NCI-H1417 treated with DMSO at 0.1 percent for 48 hours (cell line): ENCODE measurements at regions not wholly inside any gene's neighbourhood (a gene's known extent, or its start where the extent isn't known, plus 50 kb on each side); places are given as distances from the start of the nearest gene placed in this dataset.

Experiments
- DNase-seq: peaks from one replicate; lab custom pipeline; 2025; lab: John Stamatoyannopoulos, UW

DNA sequence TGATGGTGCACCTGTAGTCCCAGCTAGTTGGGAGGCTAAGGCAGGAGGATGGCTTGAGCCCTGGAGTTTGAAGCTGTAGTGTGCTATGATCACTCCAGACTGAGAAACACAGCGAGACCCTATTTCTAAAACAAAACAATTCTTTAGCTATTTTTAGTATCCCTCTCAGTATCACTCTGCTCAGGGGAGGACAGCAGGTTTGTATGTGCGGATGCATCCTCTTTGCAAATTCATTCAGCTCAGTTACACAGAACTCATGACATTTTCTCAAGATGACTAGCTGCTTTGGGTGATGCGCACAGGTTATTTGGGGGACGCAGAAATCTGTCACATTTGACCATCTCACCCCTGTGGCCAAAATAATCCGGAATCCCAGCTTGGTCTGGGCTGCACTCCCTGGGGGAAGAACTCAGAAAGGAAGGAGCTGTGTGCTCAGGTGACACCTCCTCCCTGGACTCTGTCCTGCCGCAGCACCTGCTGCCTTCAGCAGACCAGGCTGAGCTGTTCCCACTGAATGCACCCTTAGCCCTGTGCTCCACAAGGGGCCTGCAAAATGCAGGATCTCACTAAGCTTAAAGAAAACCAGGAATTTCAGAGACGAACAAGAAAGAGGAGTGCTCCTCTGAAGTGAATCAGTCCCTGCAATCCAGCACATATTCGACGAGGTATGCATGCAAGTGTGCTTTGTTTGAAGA, 89.5 kb upstream of the PGBD5 start:
- no peak for DNase-seq

DNA sequence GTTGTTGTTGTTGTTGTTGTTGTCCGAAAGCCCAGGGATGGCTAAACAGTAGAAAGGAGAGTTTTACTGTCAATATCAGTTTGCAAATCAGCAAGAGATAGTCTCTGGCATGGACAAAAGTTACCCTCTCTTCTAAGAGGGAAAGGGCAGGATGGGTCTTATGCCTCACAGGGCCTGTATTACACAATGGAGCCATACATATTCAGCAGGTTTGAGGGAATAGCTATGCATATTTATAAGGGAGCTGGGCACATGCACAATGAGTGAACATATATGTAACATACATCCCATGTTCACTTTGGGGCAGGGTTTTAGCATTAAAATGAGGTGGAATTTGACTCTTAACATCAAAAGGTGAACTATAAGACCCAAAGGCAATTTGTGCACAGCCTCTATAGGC, 84.4 kb upstream of the PGBD5 start:
- DNase-seq, result no peak

DNA sequence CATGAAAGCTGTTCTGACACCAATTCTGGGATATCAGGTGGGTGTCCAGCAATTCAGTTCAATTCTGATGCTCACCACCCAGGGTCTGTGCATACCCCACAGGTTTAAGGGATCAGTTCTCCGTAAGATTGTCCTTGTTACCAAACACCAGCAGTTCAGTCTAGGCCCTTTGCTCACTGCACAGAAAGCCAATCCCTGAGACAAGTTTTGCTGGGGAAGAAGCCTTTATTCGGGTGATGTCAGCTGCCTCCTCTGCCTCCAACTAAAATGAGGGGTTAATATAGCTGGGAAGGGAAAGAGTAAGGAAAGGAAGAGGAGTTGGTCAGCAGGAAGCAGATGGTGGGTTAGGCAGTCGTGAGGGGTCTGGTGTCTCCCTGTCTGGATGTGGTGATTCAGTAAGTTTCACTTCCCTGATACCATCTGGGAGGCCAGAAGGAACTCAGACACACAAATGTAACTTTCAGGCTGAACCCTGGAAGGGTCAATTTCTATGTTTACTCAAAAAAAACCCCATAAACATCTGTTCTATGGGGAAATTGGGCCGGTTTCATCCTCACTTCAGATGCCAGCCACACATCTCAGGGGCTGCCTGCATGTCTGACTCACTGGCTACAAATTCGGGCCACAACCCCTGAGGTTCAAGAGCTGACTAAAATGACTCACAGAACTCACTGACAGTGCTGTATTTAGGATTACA, 83.3 kb upstream of the PGBD5 start:
- DNase-seq, result no peak

DNA sequence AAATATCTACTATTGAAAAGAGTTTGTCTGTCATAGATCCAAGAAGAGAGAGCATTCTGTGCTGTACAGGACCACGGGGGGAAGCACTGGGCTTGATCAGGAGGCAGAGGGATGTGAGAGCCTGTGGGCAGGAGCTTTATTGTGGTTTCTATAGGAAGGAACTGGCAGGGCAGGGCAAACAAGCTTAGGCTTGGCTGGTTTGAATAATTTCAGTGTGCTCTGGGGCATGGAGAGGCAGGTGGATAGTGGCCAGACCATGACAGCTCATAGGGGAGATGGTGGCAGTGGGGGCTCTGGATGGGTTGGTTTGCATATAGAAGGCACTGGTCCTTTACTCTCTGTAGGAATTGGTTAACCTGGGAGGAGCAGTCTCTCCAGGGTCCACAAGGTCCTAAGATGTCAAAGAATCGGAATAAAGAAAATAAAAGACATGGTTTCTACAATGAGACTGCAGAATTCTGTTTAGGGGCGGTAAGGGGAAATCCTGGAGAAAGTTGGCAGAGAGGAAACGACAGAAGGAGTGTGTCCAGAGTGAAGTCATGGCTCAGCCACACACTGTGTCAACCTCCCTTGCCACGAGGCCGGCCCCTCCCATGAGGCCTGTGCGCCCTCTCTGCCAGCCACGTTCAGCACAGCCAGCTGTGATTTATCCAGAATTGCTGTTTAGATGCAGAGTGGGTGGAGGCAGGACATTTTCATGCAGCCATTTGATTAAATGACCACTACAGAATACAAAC, 81.7 kb upstream of the PGBD5 start:
- no peak for DNase-seq

DNA sequence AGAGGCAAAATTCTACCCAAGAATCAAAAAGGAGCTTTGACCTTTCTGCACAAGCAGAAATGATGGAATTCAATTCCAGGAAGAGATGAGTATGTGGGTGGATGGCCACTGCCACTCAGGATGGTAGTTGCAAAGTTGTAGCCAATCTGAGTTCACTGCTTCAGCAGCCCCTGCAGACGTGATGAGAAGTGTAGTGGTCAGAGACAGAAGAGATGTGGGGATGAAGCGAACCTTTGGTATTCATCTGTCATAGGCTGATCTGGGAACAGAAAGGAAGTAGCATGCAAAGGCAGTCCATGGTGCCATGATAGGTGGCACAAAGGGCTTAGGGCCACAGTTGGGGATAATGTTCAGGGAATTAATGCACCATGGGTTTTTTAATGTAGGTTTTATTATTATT, 81.1 kb upstream of the PGBD5 start:
- no peak for DNase-seq

DNA sequence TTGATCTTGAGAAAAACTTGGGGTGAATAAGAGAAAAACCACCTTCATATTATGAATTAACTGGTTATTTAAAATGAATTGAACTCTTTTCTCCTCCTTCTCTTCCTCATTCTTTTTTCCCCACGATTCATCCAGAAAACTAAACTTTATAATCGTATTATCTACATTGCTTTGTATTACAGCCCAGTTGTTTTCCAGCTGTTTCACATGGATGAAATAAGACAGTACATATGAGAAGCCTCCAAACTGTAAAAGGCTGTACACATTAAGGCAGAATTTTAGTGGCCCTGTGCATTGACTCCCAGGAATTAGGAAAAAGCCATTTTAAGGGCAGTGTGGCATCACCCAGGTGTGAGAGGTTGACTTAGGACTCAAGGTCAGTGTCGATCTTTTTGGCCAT, 80.3 kb upstream of the PGBD5 start:
- no peak for DNase-seq

DNA sequence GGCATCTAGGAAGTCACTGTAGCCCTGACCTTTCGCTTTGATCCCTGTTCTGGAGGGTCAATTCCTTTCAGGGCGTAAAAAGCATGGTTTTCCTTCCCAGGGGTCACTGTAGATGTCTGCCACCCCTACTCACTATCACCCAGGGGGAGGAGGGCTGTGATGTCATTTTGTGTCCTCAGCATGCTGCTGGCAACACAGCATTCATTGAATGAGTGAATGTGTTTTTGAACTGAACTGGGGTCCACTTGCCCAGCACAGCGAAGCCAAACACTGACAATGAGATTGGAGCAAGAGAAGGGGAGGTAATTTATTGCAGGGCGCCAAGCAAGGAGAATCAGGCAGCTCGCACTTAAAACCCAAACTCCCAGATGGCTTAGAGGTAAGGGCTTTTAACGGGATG, 78.2 kb upstream of the PGBD5 start:
- no peak for DNase-seq

DNA sequence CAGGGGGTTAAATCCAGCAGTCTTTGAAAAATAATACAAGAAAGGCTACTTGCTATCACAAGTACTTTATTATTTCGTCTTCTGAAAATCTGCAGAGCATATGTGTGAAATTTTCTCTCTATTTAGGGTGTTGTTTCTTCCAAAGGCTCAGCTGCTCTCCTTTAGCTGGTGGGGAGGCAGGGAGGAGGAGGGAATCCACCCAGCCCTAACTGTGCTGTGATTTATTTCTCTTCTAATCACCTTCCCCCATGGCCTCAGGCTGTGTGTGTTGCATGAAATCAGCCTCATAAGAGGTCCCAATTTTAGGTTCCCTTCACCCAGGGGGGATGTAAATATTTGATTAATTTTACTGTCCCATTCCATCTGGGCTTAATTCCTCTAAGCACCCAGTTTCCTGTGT, 77.6 kb upstream of the PGBD5 start:
- DNase-seq, result no peak

DNA sequence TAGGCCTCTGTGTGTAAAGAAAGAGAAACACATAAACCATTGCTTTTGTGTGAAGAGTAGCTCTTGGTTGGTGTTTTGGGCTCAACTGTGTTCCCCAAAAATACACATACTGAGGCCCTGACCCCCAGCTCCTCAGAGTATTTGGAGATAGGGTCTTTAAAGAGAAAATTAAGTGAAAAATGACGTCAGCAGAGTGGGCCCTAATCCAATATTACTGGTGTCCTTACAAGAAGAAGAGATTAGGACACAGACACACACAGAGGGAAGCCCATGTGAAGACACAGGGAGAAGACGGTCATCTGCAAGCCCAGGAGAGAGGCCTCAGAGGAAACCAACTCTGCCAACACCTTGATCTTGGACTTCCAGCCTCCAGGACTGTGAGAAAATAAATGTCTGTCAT, 76.9 kb upstream of the PGBD5 start:
- no peak for DNase-seq

DNA sequence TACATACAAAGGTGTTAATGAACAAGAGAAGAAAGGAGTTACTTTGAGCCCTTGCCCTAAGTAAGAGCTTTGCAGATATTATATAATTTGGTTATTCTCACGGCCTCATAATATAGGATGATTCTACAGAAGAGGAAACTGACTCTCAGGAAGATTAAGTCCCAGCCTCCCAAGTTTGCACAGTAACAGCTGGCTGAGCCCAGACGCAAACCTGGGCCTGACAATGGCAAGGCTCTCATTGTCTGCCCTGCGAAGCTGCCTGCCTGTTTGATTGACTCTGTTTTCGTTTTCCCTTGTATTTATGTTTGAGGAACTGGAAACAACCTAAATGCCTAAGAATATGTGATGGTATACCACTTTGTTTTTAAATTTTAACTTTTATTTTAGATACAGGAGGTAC, 76.2 kb upstream of the PGBD5 start:
- no peak for DNase-seq

DNA sequence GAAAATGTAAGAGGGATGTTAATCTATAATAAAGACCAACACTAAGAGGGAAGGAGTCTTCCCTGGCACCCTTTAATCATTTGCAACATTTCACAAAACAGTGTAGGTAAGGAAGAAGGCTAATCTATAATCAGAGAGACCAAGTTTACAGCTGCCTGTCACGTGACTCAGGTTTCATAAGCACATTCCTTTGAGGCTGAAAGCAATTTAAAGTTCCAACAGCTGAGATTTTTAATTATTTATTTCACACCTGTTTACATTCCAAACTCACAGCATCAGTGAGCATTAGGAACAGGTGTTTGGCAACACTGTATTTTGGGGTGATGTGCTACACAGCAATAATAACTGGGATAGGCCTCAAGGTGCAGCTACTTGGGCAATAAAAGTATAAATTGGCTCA, 75.7 kb upstream of the PGBD5 start:
- no peak for DNase-seq

DNA sequence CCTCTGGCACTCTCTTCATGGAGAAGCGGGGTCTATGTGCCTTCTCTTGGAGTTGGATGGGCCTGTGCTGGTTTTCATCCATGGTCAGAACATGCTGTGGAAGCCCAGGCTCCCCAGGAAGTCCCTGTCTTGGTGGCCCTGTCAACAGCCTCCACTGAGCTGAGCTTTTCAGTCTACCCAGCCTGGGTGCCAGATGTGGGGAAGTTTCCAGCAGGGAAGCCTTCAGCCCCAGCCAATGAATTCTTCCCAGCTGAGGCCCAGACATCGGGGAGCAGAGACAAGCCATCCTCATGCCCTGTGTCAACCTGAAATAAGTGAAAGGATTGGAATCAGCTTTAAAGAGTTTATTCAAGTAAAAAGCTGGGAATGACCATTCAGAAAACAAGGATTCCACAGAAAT, 75.1 kb upstream of the PGBD5 start:
- DNase-seq, result no peak

DNA sequence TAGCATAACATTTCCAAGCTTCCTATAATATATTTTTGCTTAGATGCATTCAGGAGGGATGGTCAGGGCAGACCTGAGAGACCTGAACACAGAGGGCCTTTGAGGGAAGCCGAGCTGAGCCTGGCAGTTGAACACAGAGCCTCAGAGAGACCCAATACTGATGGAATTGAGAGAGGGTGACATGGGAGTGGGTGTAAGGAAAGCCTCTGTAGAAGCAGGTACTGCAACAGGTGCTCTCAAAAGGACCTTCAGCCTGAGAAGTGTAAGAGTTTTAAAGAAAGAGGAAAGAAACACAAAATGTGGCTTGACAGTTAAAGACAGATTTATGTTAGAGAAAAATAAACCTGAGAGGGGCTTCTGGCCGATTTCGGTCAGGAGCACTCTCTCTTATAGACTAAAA, 73.9 kb upstream of the PGBD5 start:
- no peak for DNase-seq

DNA sequence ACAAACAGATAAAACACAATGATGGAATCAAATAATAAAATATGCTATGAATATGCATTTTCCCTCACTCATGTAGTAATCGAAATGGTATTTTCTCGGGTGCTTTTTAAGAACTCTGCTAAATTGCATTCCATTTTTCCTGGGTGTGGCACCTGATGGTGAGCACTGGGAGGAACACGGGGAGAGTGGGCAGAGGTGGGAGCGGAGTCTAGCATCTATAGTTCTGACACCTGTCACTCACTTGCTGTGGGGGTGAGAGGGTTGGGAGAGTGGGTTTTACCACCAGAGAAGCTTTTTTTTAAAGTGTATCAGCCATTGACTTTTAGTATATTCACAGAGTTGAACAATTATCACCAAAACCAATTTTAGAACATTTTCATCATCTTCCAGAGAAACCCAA, 73.4 kb upstream of the PGBD5 start:
- DNase-seq, result no peak

DNA sequence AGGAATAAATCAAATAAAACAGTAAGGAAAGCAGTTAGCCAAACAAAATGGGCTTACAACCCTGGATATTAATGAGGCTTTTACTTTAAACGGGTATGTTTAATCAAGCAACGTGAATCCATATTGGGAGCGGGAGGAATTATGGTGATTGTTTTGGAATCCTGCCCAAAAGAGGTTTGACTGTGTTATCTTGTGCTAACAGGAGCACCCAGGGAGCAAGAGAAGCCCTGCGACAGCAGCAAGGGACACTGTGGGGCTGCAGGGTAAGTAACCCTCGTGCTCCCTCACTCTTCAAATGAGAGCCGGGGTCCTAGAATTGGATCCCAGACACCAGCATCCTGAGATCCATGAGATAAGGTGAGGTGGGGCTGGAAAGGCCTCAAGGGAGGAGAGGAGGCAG, 72.6 kb upstream of the PGBD5 start:
- no peak for DNase-seq

DNA sequence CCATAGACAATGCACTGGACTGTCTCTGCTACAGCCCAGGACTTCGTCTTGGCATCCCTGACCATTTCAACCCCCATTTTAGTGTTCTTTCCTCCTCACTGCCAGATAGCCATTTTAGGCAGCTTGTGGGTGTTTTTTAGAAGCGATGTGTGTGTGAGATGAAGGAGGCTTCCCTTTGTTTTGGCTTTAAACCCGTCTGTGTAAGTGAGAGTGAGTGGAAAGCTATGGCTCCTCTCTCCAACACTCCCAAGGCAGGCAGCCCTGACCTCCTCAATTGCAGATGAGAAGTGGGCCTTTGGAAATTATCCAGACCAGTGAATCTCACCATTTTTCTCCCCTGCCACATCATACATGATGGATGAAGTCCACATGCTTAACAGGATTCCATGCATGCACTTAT, 70.3 kb upstream of the PGBD5 start:
- DNase-seq, result no peak

DNA sequence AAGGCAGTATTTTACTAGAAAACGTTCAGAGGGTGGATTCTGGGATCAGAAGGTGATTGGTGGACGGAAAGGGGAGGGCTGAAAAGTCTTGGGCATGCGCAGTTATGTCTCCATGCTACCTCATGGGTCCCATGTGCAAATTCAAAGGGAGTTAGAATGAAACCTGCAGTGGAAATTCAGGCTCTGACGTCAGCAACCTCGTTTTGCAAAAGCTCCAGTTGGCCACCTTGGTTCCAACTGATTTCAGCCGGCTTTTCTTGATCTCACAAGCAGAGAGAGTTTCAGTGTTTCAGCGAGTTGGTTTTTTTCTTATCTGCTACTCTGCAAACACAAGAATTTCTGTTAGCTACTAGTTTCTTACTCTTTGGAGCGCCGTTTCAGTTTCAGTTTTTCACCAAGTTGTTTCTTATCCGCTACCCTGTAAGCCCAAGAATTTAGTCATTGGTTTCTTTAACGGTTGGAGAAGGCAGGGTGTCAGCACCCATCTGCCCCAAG, 69.8 kb upstream of the PGBD5 start:
- DNase-seq, result no peak

DNA sequence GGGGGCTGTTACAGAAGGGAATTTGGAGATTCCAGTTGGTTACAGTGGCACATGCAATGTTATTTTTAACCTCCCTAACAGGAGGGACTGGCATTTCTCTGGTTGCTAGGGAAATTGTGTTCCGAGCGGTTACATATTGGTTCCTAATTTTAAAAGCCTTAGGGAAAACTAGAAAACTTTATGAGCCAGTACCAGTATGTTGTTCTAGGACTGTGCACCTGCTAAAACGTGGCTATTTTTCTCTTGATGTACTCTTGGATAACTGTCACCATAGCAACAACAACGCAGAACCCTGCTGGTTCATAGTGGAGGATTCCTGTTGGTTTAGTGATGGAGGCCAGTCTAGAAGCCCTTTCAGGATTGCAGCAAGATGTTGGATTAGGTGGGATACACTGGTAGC, 68.9 kb upstream of the PGBD5 start:
- DNase-seq, result no peak

DNA sequence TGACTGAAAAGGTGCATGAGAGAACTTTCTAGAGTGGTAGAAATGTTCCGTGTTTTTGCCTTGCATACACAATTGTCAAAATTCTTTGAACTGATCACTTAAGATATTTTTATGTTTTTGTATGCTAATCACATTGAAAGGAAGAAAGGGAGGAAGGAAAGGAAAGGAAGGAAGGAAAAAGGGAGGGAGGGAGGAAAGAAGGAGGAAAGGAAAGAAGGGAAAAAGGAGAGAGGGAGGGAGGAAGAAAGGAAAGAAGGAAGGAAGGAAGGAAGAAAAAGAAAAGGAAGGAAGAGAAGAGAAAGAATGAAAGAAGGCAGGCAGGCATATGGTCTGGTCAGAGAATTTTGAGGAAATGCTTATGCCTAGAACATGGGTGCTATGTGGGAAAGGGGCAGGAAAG, 68.4 kb upstream of the PGBD5 start:
- DNase-seq, result no peak

DNA sequence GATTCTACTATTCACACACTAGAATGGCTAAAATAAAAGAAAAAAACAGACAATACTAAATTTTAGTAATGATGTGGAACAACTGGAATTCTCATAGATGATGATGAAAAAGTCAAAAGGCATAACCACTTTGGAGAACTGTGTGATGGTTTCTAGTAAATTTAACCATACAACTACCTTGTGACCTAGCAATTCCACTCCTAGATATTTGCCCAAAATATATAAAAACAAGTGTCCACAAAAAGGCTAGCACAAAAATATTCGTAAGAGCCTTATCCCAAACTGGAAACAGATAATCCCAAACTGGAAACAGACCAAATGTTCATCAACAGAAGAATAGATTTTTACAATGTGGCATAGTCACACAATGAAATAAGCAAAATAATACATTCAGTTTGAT, 67.9 kb upstream of the PGBD5 start:
- DNase-seq, result no peak

DNA sequence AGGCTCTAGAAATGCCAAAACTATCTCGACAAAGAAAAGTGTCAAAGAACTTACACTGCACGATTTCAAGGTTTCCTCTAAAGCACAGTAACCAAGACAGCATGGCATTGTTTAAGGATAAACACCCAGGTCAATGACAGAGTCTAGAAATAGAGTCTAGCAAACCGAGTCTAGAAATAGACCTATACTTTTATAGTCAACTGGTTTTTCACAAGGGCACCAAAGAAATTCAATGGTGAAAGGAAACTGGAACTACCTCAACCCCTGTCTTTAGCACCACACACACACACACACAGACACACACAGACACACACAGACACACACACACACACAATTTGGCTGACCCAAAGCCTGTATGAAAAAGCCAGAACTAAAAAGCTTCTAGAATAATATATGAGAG, 67.1 kb upstream of the PGBD5 start:
- DNase-seq, result no peak

DNA sequence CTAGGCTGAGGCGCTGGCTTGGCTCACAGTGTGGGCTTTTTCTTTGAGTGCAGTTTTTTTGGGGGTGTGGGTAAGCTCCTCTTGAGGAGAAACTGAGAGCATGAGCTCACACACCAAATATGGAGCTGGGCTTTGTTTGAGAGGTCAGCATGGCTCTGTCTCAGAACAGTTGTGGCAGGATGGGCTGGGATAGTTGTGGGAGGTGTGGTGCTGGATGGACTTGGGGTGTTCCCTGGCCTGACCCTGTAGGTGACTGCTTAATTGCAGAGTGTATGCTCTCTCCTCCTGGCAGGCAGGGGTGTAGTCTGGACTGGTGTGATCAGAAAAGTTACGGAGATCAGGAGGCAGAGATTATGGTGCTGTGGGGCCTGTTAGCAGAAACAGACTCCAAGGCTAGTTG, 64.3 kb upstream of the PGBD5 start:
- DNase-seq, result no peak

DNA sequence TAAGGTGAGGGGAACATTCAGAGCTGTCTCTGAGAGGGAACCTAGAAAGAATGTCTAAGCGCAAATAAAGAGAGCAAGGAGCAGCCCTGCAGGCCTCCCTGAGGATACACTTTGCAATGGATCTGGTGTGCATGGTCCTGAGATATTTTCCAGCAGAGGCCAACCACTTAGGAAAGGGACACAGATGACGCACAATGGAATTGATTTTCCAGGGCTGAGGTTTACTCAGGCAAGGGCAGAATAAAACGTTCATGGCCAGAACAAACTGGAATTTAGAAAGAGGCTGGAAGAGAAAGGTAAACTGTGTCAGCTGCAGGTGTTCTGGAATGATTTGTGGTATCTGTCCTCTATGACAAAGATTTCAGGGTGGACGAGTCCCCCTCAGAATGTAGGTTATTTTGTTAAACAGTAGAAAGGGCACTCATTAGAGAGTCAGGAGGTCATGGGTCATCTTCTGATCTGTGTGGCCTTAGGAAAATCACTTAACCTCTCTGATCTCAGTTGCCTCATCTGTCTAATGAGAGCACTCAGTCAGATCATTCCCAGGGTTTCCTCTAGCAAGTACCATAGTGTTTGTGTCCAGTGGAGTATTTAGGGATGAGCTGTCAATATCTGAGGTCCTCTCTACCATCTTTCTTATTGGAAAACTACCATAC, 61.8 kb upstream of the PGBD5 start:
- no peak for DNase-seq
